22Rv1 (cell line): ENCODE measurements at regions not wholly inside any gene's neighbourhood (a gene's known extent, or its start where the extent isn't known, plus 50 kb on each side); places are given as distances from the start of the nearest gene placed in this dataset.

Experiments used
- ZFX ChIP-seq: fragments of 450-650 bp; IDR thresholded peaks from 2 replicates; pipeline ENCODE4 v1.6.1; 2017; ENCODE audit warnings: antibody characterized with exemption, borderline replicate concordance
- TF ChIP-seq, protein P1 (sequence below): fragments of 450-650 bp; IDR thresholded peaks from 2 replicates; pipeline ENCODE4 v1.5.1; 2017; ENCODE audit warnings: mild to moderate bottlenecking

DNA sequence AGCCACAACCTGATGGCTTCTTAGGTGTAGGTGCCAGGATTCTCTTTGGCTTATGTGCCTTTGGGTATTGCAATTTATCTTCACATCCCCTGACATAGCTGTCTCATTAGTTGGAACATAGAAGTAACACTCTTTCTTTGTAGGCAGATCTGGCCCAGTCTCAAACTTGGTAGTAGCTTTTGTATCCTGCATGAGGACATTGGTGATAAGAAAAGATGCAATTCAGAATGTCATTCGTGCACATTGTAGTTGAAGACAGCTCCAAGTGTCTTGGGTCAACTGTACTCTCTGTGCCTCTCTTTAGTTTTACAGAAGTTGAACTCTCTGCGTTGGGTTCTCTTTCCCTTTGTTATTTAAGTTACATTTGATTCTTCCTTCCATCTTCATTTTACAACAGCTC, 69.6 kb upstream of the BCL11A start:
- TF ChIP-seq, protein P1, sequence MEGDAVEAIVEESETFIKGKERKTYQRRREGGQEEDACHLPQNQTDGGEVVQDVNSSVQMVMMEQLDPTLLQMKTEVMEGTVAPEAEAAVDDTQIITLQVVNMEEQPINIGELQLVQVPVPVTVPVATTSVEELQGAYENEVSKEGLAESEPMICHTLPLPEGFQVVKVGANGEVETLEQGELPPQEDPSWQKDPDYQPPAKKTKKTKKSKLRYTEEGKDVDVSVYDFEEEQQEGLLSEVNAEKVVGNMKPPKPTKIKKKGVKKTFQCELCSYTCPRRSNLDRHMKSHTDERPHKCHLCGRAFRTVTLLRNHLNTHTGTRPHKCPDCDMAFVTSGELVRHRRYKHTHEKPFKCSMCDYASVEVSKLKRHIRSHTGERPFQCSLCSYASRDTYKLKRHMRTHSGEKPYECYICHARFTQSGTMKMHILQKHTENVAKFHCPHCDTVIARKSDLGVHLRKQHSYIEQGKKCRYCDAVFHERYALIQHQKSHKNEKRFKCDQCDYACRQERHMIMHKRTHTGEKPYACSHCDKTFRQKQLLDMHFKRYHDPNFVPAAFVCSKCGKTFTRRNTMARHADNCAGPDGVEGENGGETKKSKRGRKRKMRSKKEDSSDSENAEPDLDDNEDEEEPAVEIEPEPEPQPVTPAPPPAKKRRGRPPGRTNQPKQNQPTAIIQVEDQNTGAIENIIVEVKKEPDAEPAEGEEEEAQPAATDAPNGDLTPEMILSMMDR = no peak
- TF ChIP-seq ZFX = no peak
